ENCODE measurements at regions not wholly inside any gene's neighbourhood (a gene's known extent, or its start where the extent isn't known, plus 50 kb on each side); places are given as distances from the start of the nearest gene placed in this dataset.

- TF ChIP-seq POLR2A (IDR thresholded peaks at IDR 0.05) = no peak
- no peak for TF ChIP-seq CTCF (IDR thresholded peaks at IDR 0.05)
Measured at GRCh38 chr11:109526931-109527330, 104.9 kb downstream of the C11orf87 start.

All from ovary (tissue), 3 donors.